ENCODE measurements at regions not wholly inside any gene's neighbourhood (a gene's known extent, or its start where the extent isn't known, plus 50 kb on each side); places are given as distances from the start of the nearest gene placed in this dataset.
"Not testable (repeated sequence)": the region's sequence is repeated elsewhere in the genome, so short reads cannot be mapped to it uniquely, and the experiment has no call there.

DNA sequence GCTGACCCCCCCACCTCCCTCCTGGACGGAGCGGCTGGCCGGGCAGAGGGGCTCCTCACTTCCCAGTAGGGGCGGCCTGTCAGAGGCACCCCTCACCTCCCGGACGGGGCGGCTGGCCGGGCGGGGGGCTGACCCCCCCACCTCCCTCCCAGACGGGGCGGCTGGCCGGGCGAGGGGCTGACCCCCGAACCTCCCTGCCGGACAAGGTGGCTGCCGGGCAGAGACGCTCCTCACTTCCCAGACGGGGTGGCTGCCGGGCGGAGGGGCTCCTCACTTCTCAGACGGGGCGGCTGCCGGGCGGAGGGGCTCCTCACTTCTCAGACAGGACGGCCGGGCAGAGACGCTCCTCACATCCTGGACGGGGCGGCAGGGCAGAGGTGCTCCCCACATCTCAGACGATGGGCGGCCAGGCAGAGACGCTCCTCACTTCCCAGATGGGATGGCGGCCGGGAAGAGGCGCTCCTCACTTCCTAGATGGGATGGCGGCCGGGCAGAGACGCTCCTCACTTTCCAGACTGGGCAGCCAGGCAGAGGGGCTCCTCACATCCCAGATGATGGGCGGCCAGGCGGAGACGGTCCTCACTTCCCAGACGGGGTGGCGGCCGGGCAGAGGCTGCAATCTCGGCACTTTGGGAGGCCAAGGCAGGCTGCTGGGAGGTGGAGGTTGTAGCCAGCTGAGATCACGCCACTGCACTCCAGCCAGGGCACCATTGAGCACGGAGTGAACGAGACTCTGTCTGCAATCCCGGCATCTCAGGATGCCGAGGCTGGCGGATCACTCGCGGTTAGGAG lies 66.2 kb upstream of the PAPPA2 start:
- DNase-seq, result not testable (repeated sequence)

- DNase-seq, result no peak
These were observed 71.4 kb upstream of the PAPPA2 start for GRCh38 chr1:176391621-176392020.

GRCh38 chr1:176384841-176385240 lies 78.1 kb upstream of the PAPPA2 start:
- DNase-seq, result no peak

GRCh38 chr1:176382163-176382562 lies 80.8 kb upstream of the PAPPA2 start:
- no peak for DNase-seq

- DNase-seq, result no peak
These were observed 83.2 kb upstream of the PAPPA2 start for GRCh38 chr1:176379626-176380339.

GRCh38 chr1:176374967-176375569 lies 87.9 kb upstream of the PAPPA2 start:
- peak; percentile 25 for DNase-seq

- DNase-seq, result no peak
These were observed 98.6 kb upstream of the PAPPA2 start for GRCh38 chr1:176364236-176364905.

GRCh38 chr1:176349135-176349715 lies 113.8 kb upstream of the PAPPA2 start:
- DNase-seq, result not testable (repeated sequence)

- DNase-seq, result no peak
These were observed 121.3 kb upstream of the PAPPA2 start for GRCh38 chr1:176341656-176342055.

- DNase-seq, result no peak
These were observed 124.1 kb upstream of the PAPPA2 start for GRCh38 chr1:176338877-176339276.

DNA sequence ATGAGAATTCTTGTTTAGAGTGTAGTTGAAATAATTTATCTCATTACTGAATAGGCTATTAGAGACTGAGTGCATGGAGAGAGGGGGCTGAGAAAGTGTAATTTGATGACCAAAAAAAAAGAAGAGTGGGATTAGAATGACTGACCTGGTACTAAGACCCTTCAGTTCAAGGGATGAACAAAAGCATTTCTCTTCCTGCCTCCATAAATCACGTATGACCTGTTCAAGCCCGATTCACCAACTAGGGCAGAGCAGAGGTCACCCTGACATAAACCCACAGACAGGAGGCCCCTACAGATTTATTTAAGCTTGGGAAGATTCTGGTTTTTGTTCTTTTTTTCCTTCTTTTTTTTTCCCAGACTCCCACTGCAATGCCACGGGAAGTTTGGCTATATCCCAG lies 123.7 kb upstream of the COP1 start:
- no peak for DNase-seq

DNA sequence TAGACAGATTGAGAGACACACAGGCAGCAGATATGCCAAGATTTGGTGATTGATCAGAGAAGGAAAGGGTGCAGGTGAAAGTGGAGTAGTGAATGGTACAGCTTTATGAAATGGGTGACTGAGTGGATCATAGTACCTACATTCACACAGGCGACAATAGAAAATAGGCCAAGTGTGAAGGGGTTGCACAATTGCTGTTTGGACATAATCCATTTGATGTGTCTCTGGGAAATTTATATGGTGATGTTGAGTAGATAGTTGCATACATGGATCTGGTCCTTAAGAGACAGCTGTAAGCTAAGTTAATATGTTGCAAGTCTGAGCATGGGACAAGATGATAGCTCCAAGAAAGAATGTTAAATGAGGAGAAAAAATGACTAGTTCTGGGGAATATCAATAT lies 118.6 kb upstream of the COP1 start:
- no peak for DNase-seq

GRCh38 chr1:176323472-176323871 lies 116.4 kb upstream of the COP1 start:
- no peak for DNase-seq

GRCh38 chr1:176315519-176316220 lies 108.6 kb upstream of the COP1 start:
- DNase-seq, result no peak

GRCh38 chr1:176296602-176297001 lies 89.5 kb upstream of the COP1 start:
- not testable (repeated sequence) for DNase-seq

DNA sequence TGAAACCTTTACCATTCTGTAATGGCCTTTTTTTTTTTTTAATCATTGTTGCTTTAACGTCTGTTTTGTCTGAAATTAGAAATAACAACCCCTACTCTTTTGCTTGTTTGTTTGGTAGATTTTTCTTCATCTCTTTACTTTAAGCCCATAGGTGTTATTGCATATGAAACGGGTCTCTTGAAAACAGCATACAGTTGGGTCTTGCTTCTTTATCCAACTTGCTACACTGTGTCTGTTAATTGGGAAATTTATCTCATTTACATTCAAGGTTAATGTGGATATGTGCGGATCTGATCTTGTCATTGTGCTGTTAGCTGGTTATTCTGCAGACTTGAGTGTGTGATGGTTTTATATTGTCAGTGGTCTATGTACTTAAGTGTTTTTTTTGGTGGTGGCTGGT lies 78.9 kb upstream of the COP1 start:
- no peak for DNase-seq

DNA sequence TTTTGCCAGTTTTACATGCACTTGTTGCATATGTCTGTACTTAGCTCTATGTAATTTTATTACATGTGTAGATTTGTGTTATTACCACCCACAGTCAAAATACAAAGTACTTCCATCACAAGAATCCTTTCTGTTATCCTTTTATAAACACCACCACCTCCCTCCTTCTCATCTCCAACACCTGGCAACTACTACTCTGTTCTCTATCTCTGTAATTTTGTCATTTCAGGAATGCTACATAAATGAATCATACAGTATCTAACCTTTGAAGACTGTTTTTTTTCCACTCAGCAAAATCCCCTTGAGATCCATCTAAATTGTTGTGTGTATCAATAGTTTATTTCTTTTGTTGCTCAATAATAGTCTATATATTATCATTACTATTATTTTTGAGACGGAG lies 64.5 kb upstream of the COP1 start:
- no peak for DNase-seq

Data from KG1 (cell line).